ENCODE measurements at regions not wholly inside any gene's neighbourhood (a gene's known extent, or its start where the extent isn't known, plus 50 kb on each side); places are given as distances from the start of the nearest gene placed in this dataset.
"Not testable (repeated sequence)": the region's sequence is repeated elsewhere in the genome, so short reads cannot be mapped to it uniquely, and the experiment has no call there.

DNA sequence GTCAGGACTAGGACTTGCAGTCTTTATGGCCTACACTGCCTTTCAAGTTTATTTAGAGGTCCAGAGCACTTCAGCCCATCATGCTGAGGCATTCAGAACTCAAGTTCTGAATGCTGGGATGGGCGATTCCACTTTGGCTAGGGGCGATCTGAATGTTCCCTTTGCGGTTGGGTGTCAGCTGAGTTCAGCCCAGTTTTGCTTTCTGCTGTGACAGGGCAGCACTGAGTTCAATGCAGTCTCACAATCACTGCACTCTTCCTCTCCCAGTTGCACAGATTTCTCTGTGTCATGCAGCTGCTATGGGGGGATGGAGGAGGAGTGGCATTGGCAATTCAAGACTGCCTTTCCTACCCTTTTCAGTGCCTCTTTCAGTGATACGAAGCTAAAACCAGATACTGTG is 1232.0 kb upstream of the FAM98A start:
- DNase-seq (ENCODE audit: low read depth in 2 of 2): no peak

DNA sequence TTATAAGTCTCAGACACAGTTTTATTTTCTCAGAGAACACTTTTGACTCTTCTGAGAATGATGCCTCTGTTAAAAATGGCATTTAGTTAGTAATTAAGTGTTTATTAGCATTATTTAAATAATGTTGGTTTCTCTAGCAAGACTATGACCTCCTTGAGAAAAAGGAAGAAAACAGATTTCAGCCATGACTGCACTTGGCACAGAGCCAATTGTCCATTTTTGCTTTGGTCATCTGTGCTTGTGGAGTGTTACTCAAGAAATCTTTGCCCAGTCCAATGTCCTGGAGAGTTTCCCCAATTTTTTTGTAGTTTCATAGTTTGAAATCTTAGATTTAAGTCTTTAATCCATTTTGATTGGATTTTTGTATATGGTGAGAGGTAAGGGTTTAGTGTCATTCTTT is 1229.4 kb upstream of the FAM98A start:
- no peak for DNase-seq (ENCODE audit: low read depth in 2 of 2)

DNA sequence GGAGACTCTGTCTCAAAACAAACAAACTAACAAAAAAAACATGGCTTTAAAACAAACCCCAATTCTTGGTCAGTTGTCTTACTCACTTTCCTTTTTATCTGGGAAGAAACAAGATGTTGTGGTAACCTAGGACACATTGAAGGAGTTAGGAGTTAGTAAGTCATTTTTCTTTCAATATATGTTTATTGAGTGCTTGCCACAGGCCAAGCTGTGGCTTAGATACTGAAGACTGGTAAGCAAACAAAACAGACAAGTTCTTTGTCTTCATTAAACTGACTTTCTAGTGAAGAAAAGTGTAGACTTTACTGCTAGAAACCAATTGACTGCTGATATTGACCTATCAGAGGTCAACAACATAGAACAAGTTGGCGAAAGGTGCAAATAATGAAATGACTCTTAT is 1228.3 kb upstream of the FAM98A start:
- no peak for DNase-seq (ENCODE audit: low read depth in 2 of 2)

DNA sequence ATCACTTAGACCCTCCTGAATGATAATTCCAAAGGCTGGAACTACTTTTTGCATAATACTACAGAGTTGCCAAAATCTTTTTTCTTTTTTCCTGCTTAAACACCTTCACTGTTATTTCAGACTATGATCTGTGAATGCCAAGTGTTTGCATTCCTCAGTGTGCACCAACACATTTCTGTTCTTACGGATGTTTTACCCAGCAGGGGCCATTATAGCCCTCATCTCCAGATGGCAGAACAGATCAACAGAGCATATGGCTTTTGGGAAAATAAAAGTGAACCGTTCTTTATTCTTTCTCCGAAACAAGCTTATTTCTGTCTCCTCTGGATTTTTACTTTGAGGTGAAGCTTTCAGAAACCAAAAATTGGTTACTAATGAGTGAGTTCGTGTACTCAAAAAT is 1226.6 kb upstream of the FAM98A start:
- DNase-seq (ENCODE audit: low read depth in 2 of 2): no peak

DNA sequence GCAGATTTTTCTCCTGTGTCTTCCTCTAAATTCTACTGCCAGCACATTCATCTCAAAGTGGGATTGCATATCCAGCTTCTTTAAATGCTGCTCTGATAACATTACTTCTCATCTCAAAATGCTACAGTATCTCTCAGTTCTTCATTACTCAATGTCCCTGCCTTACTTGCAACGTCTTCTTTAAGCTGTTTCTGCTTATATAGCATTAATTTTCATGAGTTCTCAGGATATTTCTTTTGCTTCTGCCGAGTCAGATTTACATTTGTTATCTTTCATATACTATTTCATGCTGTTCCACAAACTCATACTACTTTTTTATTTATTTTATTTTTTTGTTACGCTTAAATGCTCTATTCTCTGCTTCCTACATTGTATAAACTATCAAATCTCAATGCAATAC is 1223.5 kb upstream of the FAM98A start:
- no peak for DNase-seq (ENCODE audit: low read depth in 2 of 2)

DNA sequence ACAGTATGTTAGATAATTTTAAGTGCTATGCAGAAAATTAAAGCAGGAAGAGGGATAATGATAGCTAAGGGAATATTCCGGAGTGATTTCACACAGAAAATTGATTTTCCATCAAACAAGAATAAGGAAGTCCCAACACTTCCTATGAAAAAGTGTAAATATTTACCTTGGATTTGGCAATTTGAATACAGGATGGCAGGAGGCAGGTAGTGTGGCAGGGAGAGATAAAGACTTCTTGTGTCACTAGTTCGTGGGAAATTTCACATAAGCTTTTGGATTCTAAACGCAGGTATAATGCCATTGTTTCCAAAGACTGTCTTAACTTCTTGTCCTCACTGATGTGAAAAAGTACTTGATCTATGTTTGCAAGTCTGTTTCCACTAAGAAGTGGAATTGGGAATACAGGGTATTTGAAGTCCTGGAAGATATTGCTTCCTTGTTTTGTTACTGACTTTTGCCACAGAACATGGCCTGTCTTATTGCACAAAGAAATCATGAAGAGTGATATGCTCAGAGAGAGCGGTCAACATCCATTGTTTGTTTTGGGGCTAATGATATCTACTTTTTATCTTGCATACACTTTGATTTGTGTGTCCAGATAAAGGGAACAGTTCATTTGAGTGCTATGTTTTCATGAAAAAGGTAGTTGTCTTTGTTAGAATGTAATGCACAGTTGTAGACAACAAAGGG is 1216.1 kb upstream of the FAM98A start:
- no peak for DNase-seq (ENCODE audit: low read depth in 2 of 2)

DNA sequence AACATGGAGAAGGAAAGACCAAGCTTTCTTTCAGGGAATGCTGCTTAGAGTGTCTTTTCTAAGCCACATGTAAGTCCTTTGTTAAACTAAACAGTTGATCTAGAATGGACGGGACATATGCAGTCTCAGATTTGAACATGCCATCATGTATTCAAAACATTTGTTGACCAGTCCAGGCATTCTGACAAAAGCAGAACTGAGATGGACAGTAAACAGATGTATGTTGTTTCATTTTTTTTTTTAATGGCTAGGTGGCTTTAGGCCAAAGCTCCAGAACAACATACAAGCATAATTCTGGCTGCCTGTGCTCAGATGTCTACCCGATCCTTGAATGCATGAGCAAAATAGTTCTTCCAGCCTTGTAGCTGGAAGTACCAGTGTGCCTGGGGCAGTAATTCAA is 1211.4 kb upstream of the FAM98A start:
- DNase-seq (ENCODE audit: low read depth in 2 of 2): no peak

DNA sequence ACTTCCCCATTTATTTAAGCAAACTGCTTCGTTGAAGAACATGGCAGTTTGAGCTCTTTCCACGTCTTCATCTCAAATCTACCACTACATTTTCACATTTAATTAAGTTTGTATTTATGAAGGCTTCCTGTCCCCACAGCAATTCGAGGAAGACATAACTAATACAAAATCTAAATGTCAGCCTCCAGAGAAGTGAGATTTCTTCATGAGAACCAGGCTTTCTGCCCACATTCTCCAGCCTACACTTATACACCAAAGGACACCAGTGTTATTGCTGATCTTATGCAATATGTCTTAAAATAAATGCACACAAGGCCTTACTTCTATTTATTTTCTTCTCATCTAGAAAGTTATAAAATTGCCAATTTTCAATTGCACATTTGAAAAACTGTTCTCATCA is 1209.3 kb upstream of the FAM98A start:
- no peak for DNase-seq (ENCODE audit: low read depth in 2 of 2)

DNA sequence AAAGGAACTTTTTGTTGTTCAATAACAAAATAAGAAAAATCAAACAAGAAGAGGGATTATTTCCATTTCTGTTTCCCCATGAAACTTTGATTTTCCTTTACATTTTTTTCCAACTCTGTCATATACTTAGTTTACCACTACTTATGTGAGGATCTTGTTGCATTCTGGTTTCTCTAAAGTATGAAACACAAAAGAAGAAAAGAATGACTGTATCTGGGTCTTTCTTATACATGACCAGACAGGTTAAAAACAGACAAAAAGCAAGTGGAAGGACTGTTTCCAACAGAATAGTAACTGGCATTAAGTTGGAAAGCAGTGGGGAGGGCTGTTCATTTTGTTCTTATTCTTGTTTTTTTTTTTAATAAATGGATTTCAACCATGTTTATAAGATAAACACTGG is 1207.8 kb upstream of the FAM98A start:
- no peak for DNase-seq (ENCODE audit: low read depth in 2 of 2)

DNA sequence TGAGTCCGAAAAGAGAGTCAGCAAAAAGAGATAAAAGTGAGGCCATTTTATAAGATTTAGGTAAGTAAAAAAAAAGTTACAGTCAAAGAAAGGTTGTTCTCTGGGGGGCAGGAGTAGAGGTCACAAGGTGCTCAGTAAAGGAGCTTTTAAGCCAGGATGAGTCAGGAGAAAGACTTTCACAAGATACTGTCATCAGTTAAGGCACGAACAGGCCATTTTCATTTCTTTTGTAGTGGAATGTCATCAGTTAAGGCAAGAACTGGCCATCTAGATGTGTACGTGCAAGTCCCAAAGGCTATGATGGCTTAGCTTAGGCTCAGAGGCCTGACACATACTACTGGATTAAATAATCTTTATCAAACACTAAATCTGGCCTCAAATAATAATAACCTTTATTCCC is 1207.3 kb upstream of the FAM98A start:
- no peak for DNase-seq (ENCODE audit: low read depth in 2 of 2)

DNA sequence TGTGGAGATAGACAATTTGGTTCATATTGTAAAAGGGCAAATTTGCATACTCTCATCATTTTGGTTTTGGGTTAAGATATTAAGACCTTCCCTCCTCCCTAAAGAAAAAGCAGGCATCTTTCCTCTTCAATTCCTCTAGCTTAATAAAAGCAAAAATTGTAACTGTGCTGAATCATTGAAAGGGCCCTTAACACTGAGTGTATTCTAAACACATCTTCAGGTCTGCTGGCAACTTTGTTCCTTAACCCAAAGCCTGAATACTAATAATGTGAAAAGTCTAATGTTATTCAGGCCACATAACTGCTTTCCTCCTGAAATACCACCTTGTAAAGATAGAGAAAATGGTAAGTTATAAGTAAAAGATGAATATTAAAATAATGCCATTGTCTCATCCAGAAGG is 1200.5 kb upstream of the FAM98A start:
- DNase-seq (ENCODE audit: low read depth in 2 of 2): no peak

DNA sequence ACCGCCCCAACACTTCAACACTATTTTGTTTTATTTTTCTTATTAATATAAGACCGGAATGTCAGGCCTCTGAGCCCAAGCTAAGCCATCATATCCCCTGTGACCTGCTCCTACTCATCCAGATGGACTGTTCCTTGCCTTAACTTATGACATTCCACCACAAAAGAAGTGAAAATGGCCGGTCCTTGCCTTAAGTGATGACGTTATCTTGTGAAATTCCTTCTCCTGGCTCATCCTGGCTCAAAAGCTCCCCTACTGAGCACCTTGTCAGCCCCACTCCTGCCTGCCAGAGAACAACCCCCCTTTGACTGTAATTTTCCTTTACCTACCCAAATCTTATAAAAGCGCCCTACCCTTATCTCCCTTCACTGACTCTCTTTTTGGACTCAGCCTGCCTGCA is 1196.5 kb upstream of the FAM98A start:
- DNase-seq (ENCODE audit: low read depth in 2 of 2): not testable (repeated sequence)

DNA sequence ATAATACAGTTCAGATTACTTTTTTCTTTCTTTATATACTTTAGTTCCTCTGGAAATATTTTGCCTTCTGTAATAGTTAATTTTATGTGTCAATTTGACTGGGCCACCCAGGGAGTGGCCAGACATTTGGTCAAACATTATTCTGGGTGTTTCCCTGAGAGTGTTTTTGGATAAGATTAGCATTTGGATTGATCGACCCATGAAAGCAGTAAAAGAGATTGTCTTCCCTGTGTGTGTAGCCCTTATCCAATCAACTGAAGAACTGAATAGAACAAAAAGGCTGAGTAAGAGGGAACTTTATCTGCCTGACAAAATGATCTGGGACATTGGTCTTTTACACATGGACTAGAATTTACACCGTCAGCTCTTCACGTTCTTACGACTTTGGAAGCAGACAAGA is 1190.1 kb upstream of the FAM98A start:
- DNase-seq (ENCODE audit: low read depth in 2 of 2): no peak

DNA sequence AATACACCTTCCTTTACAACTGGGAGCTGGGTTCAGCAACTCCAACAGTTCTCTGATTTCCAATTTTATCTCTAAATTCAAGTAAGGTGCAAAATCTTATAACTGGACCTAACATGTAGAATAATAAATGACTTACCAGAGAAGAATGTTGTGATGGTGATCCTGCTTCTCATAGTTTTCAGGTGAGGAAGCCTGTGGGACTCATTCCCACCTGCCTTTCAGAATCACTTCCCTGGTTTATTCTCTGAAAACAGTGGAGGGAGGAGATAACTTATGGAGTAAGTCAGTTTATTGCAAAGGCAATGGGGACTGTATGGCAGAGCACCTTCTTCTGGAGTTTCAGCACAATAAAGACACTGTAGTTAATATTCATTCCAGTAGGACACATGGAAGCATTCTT is 1188.2 kb upstream of the FAM98A start:
- no peak for DNase-seq (ENCODE audit: low read depth in 2 of 2)

DNA sequence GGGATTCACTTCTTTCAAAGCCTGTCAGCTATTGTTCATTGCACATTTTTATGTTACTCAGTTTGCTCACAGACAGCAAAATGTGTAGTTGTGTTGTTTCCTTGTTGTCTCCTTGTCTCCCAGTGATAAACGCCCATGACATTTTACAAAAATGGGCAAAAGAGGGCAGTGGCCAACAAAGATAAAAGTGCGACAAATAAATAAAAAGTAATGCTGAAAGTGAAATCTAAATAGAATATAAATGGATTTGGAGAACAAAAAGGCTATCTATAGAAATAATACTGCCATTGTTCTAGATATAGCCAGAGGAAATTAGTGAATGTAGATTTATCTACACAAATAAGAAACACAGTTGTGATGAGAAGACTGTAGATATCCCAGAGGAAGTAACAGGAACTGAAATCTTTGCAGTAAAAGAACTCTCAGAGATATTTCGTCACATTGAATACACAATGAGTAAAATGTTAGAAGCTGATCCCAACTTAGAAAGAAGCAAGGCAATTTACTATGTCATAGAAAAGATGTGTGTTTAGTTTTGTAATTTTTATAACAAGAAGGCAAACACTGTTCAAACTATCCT is 1186.2 kb upstream of the FAM98A start:
- no peak for DNase-seq (ENCODE audit: low read depth in 2 of 2)

DNA sequence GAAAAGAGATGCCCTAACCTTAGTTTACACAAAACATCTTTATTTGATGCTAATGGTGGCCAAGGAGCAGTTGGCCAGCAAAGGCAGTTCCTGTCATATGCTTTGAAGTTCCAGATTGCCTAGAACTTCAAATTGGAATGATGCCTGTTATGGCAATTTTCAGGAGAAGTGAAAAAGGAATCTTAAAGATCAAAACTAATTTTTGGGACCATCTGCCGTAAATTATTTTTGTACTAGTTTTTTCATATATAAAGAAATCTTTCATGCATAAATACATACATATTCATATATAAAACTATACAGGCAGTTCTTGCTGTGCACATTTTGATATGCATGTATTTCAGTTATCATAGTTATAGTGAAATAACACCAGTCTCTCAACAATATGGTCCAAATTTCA is 1185.6 kb upstream of the FAM98A start:
- no peak for DNase-seq (ENCODE audit: low read depth in 2 of 2)

DNA sequence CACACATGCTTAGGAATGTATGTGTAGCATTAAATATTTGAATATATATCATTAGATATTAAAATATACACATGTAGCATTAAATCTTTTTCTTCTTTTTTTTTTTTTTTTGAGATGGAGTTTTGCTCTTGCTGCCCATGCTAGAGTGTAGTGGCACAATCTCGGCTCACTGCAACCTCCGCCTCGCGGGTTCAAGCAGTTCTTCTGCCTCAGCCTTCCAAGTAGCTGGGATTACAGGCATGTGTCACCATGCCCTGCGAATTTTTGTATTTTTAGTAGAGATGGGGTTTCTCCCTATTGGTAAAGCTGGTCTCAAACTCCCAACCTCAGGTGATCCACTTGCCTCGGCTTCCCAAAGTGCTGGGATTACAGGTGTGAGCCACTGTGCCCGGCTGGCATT is 1151.6 kb upstream of the FAM98A start:
- not testable (repeated sequence) for DNase-seq (ENCODE audit: low read depth in 2 of 2)

DNA sequence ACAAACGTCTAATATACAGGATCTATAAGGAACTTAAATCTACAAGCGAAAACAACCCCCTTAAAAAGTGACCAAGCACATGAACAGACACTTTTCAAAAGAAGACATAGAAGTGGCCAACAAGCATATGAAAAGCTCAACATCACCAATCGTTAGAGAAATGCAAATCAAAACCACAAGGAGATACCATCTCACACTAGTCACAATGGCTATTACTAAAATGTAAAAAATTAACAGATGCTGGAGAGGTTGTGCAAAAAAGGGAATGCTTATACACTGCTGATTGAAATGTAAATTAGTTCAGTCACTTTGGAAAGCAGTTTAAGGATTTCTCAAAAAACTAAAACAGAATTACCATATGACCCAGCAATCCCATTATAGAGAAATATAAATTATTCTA is 1148.5 kb upstream of the FAM98A start:
- DNase-seq (ENCODE audit: low read depth in 2 of 2): no peak

DNA sequence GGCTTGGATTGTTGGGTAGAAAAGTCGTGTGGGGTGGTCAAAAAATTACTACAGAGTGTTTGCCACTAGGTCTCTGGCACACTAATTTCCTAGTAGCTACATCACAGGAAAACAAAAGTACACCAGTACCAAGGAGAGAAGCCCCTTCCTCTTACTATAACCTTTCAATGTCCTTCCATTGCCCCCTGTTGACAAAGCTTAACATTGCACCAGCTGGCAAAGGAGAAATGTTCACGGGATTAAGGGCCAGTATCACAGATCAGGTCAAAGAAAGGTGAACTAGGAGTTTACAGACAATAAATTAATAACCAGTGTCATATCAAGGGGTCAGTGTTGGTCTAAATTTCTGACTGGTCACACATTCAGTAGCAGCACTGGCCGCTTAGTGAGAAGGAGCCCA is 1139.6 kb upstream of the FAM98A start:
- DNase-seq (ENCODE audit: low read depth in 2 of 2): no peak

DNA sequence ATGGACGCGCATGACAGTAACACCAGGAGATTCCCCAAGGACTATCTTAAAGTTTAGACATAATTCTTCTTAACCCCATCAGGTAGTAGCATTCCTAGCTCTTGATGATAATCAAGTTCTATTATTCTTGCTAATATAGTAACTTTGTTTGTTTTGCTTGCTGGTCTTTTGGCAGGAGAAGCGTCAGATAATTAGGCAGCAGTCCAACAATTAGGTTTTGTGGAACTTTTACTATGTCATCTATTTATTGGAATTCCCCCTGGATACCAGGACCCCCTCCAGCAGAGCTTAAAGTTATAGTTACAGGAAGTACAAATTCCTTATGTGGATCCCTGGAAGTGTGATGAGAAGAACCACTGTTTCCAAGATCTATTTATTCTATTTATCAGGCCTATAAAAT is 1138.0 kb upstream of the FAM98A start:
- no peak for DNase-seq (ENCODE audit: low read depth in 2 of 2)

DNA sequence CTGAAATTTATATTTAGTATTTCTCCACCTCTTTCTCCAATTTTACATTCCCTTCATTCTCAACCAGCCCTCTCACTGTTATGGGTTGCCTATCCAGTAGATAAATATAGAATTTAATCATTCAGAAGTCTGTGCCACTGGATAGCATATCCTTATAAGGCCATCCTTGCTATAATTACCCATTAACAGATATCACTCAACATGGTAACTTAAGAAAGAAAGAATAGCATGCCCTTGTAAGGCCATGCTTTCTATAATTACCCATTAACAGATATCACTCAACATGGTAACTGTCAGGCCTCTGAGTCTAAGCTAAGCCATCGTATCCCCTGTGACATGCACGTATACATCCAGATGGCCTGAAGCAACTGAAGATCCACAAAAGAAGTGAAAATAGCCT is 1137.4 kb upstream of the FAM98A start:
- DNase-seq (ENCODE audit: low read depth in 2 of 2): no peak

DNA sequence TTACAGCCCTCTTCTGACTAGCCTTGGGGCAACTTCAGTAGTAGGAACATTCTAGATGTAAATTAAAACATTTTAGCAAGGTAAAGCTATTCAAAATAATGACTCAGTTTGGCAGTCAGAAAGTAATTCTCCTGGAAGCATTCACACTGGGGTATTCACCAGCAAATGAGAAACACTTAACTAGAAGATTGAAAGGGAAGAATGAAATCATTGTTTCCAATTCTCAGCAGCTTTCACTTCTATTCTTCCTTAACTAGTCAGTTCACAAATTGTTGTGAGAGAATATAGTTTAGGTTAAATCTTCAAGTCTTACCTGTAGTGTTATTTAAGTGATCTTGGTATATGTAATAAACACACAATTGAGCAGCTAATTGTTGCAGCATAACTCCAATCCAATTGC is 1135.6 kb upstream of the FAM98A start:
- no peak for DNase-seq (ENCODE audit: low read depth in 2 of 2)

DNA sequence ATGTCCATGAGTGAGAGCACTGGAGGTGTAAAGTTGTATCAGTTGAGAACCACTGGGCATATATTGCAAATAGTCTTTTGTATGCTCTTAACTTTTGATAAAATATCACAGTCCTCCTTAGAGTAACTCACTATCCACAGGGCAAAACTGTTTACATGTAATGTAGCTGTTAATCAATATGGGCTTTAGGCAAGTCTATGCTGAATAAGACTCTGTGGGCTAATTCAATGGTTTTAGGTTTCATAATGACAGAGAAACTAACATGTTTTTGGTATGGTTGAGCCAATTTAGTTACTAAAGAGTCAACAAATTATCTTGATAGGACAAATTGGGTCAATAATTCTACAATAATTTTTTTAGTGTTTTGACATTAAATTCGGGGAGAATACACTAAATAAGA is 1134.9 kb upstream of the FAM98A start:
- no peak for DNase-seq (ENCODE audit: low read depth in 2 of 2)

DNA sequence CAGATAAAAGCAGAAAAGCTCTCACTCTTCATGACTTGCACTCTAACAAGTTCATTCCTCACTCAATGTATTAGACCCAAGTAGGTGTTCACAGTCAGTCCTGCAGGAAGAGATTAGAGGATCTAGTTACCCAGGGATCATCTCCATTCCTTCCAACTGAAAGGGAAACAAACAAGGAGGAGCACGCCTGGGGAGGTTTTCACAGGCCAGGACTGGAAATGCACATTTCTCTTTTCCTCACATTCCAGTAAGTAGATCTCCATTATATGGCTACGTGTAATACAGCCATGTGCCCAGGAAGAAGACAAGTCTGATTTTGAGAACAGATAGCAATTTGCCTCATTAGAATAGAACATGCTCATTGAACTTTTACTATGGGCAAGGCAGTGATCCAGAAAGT is 1132.2 kb upstream of the FAM98A start:
- DNase-seq (ENCODE audit: low read depth in 2 of 2): no peak

Measured in stimulated activated CD8-positive, alpha-beta memory T cell treated with anti-CD3 and anti-CD28 coated beads, Interleukin-2, amount 100 ng/mL, for 1 hour (primary cell).